Right lobe of liver (tissue), 4 donors: ENCODE measurements at regions not wholly inside any gene's neighbourhood (a gene's known extent, or its start where the extent isn't known, plus 50 kb on each side); places are given as distances from the start of the nearest gene placed in this dataset.

ENCODE experiments used
- CTCF ChIP-seq, 4 donors: fragments of 200-600 bp in 3 of 4; fragments of 450-650 bp in 1 of 4; IDR thresholded peaks; one replicate each; pipeline versions ENCODE4 v1.5.1 to v1.8.0; 2016 to 2022; ENCODE audit warnings: antibody characterized with exemption in 4 of 4, mild to moderate bottlenecking in 2 of 4
- POLR2A ChIP-seq: fragments of 450-650 bp; IDR thresholded peaks from one replicate; pipeline ENCODE4 v1.6.1; 2017; ENCODE audit warnings: antibody characterized with exemption, mild to moderate bottlenecking
- donor health status: DM: no; HTN: no; CAD: no.
- donor health status: DM: no; HTN: no; CAD: no.
- donor health status: DM: no; HTN: yes; CAD: no.

- no peak for TF ChIP-seq CTCF (IDR thresholded peaks at IDR 0.05)
- TF ChIP-seq POLR2A = no peak
Observed at GRCh38 chr12:107304588-107305532, 211.5 kb upstream of the CRY1 start.
